Trophoblast cell (in vitro differentiated cells and primary cell): ENCODE measurements at regions not wholly inside any gene's neighbourhood (a gene's known extent, or its start where the extent isn't known, plus 50 kb on each side); places are given as distances from the start of the nearest gene placed in this dataset.
A peak's percentile ranks its signal among the peaks of the same experiment; 100 is the strongest.

Experiments used
- DNase-seq, 2 donors: peaks; one replicate each; pipeline ENCODE4 v3.0.0-alpha.2; 2016
- H2AFZ ChIP-seq: 2 replicates; pipeline ENCODE4 v1.6.1; 2013; ENCODE audit warnings: low read length, moderate library complexity, mild to moderate bottlenecking; ENCODE audit not compliant: insufficient read depth, poor library complexity
- H2AK5ac ChIP-seq: 2 replicates; pipeline ENCODE4 v1.6.1; 2013; ENCODE audit warnings: mild to moderate bottlenecking, low read length
- H2BK120ac ChIP-seq: 2 replicates; pipeline ENCODE4 v1.6.1; 2013; ENCODE audit warnings: low read length, mild to moderate bottlenecking, moderate library complexity; ENCODE audit not compliant: insufficient read depth, poor library complexity
- H2BK12ac ChIP-seq: 2 replicates; pipeline ENCODE4 v1.6.1; 2013; ENCODE audit warnings: mild to moderate bottlenecking, low read length, moderate library complexity
- H2BK5ac ChIP-seq: 2 replicates; pipeline ENCODE4 v1.6.1; 2013; ENCODE audit warnings: low read length, low read depth, moderate library complexity, mild to moderate bottlenecking; ENCODE audit not compliant: poor library complexity
- H3K14ac ChIP-seq: 2 replicates; pipeline ENCODE4 v1.6.1; 2013; ENCODE audit warnings: mild to moderate bottlenecking, low read length
- H3K18ac ChIP-seq: 2 replicates; pipeline ENCODE4 v1.6.1; 2013; ENCODE audit warnings: mild to moderate bottlenecking, low read length
- H3K23ac ChIP-seq: 2 replicates; pipeline ENCODE4 v1.6.1; 2013; ENCODE audit warnings: low read length
- H3K27ac ChIP-seq: 2 replicates; pipeline ENCODE4 v1.5.1; 2013; ENCODE audit warnings: low read depth, mild to moderate bottlenecking, inconsistent platforms, low read length, moderate library complexity
- H3K27me3 ChIP-seq: 2 replicates; pipeline ENCODE4 v1.6.1; 2013; ENCODE audit warnings: inconsistent platforms, mild to moderate bottlenecking, low read length, moderate library complexity; ENCODE audit not compliant: insufficient read depth
- H3K36me3 ChIP-seq, 2 experiments: 1 replicate in 1 of 2; 2 replicates in 1 of 2; pipeline ENCODE4 v1.6.1; 2013; ENCODE audit warnings: low read length in 2 of 2, mild to moderate bottlenecking in 2 of 2, moderate library complexity in 1 of 2; ENCODE audit not compliant: insufficient read depth in 2 of 2, control insufficient read depth in 1 of 2
- H3K4ac ChIP-seq: 2 replicates; pipeline ENCODE4 v1.6.1; 2013; ENCODE audit warnings: low read depth, mild to moderate bottlenecking, low read length, moderate library complexity
- H3K4me1 ChIP-seq, 2 experiments: 1 replicate in 1 of 2; 2 replicates in 1 of 2; pipeline ENCODE4 v1.6.1; 2013; ENCODE audit warnings: low read length in 2 of 2, mild to moderate bottlenecking in 2 of 2, moderate library complexity in 1 of 2; ENCODE audit not compliant: insufficient read depth in 2 of 2, control insufficient read depth in 1 of 2
- H3K4me2 ChIP-seq: 2 replicates; pipeline ENCODE4 v1.6.1; 2013; ENCODE audit warnings: inconsistent platforms, mild to moderate bottlenecking, low read length, moderate library complexity
- H3K4me3 ChIP-seq: 2 replicates; pipeline ENCODE4 v1.5.1; 2013; ENCODE audit warnings: mild to moderate bottlenecking, low read depth, low read length, inconsistent platforms
- H3K79me1 ChIP-seq: one replicate; pipeline ENCODE4 v1.6.1; 2013; ENCODE audit warnings: low read length
- H3K79me2 ChIP-seq: 2 replicates; pipeline ENCODE4 v1.6.1; 2013; ENCODE audit warnings: low read length, mild to moderate bottlenecking; ENCODE audit not compliant: control insufficient read depth, insufficient read depth, poor library complexity
- H3K9ac ChIP-seq: 2 replicates; pipeline ENCODE4 v1.6.1; 2013; ENCODE audit warnings: mild to moderate bottlenecking, low read length
- H3K9me3 ChIP-seq: 2 replicates; pipeline ENCODE4 v1.6.1; 2013; ENCODE audit warnings: low read depth, mild to moderate bottlenecking, control low read depth, inconsistent platforms, low read length; ENCODE audit not compliant: insufficient read depth
- H4K12ac ChIP-seq: 2 replicates; pipeline ENCODE4 v1.6.1; 2013; ENCODE audit warnings: low read depth, mild to moderate bottlenecking, low read length, moderate library complexity
- H4K8ac ChIP-seq: 2 replicates; pipeline ENCODE4 v1.6.1; 2013; ENCODE audit warnings: low read depth, mild to moderate bottlenecking, low read length, moderate library complexity
- H4K91ac ChIP-seq: one replicate; pipeline ENCODE4 v1.6.1; 2013; ENCODE audit warnings: low read depth, mild to moderate bottlenecking, low read length, moderate library complexity
- WGBS: extraction: QIAGEN DNeasy Blood & Tissue Kit; methylation state at CpG from one replicate; pipeline ENCODE4 v1.1.7; 2013; ENCODE audit warnings: missing lambda C conversion rate; ENCODE audit not compliant: insufficient read length, insufficient coverage; ENCODE audit errors: extremely low coverage; 5-methylcytosine and 5-hydroxymethylcytosine counted together

GRCh38 chr16:86325895-86326294 lies 184.4 kb upstream of the FOXF1 start:
- Histone ChIP-seq H2BK12ac (no peak overlapping the region), H3K79me2 (no peaks in the 10 kb centered on the region), H3K4me2 (no peak overlapping the region), H3K36me3 (no peaks in the 10 kb centered on the region), H2AK5ac (no peak overlapping the region), H3K23ac (no peak overlapping the region), H3K4ac (no peak overlapping the region), H2AFZ (no peak overlapping the region), H3K27me3 (no peaks in the 10 kb centered on the region), H4K91ac (no peak overlapping the region), H2BK5ac (no peak overlapping the region), H3K14ac (no peak overlapping the region), H3K4me3 (no peak overlapping the region), H4K12ac (no peak overlapping the region), H3K79me1 (no peaks in the 10 kb centered on the region), H3K27ac (no peak overlapping the region), H3K9ac (no peak overlapping the region), H3K4me1 (peaks cover 0 to 2% of the 10 kb centered on the region in 2 experiments), H3K9me3 (peaks cover 6% of the 10 kb centered on the region), H2BK120ac (no peak overlapping the region), H4K8ac (no peak overlapping the region), H3K18ac (no peak overlapping the region)
- WGBS: no CpG with 5 or more reads among the region's 6 CpGs
- DNase-seq: no peak

GRCh38 chr16:86327321-86327720 lies 183.0 kb upstream of the FOXF1 start:
- Histone ChIP-seq H2AFZ (no peak overlapping the region), H4K12ac (no peak overlapping the region), H3K9ac (no peak overlapping the region), H3K14ac (no peak overlapping the region), H3K4ac (no peak overlapping the region), H3K36me3 (no peaks in the 10 kb centered on the region), H4K91ac (no peak overlapping the region), H3K4me3 (peak overlapping the region; percentile 25), H3K18ac (no peak overlapping the region), H2BK5ac (no peak overlapping the region), H3K79me1 (no peaks in the 10 kb centered on the region), H2BK120ac (no peak overlapping the region), H2AK5ac (no peak overlapping the region), H2BK12ac (no peak overlapping the region), H3K79me2 (no peaks in the 10 kb centered on the region), H3K4me1 (peaks cover 0 to 2% of the 10 kb centered on the region in 2 experiments), H3K4me2 (no peak overlapping the region), H3K9me3 (peaks cover 9% of the 10 kb centered on the region), H4K8ac (no peak overlapping the region), H3K27me3 (no peaks in the 10 kb centered on the region), H3K23ac (no peak overlapping the region), H3K27ac (no peak overlapping the region)
- no peak for DNase-seq
- no CpG with 5 or more reads among the region's 10 CpGs for WGBS

- Histone ChIP-seq H2AFZ (no peak overlapping the region), H2BK5ac (no peak overlapping the region), H3K4me2 (no peak overlapping the region), H2BK12ac (no peak overlapping the region), H4K8ac (no peak overlapping the region), H3K27me3 (no peaks in the 10 kb centered on the region), H3K36me3 (no peaks in the 10 kb centered on the region), H3K4me1 (peaks cover 0 to 2% of the 10 kb centered on the region in 2 experiments), H3K79me1 (no peaks in the 10 kb centered on the region), H3K79me2 (no peaks in the 10 kb centered on the region), H3K18ac (no peak overlapping the region), H3K4me3 (no peak overlapping the region), H2AK5ac (no peak overlapping the region), H3K4ac (no peak overlapping the region), H3K14ac (no peak overlapping the region), H2BK120ac (no peak overlapping the region), H3K9me3 (peaks cover 2% of the 10 kb centered on the region), H3K9ac (no peak overlapping the region), H4K12ac (no peak overlapping the region), H4K91ac (no peak overlapping the region), H3K27ac (no peak overlapping the region), H3K23ac (no peak overlapping the region)
- no CpG with 5 or more reads among the region's 14 CpGs for WGBS
- no peak for DNase-seq
Observed at GRCh38 chr16:86330906-86331305, 179.4 kb upstream of the FOXF1 start.

GRCh38 chr16:86334079-86334635 lies 176.2 kb upstream of the FOXF1 start:
- H3K14ac ChIP-seq: no peak overlapping the region
- WGBS: no CpG with 5 or more reads among the region's 7 CpGs
- H3K4ac ChIP-seq: no peak overlapping the region

More at GRCh38 chr16:86334079-86334635, 176.2 kb upstream of the FOXF1 start:
- H2BK120ac ChIP-seq: no peak overlapping the region
- no peak overlapping the region for H2BK5ac ChIP-seq
- no peak overlapping the region for H3K27ac ChIP-seq
- no peaks in the 10 kb centered on the region for H3K36me3 ChIP-seq
- no peak for DNase-seq
- no peak overlapping the region for H4K8ac ChIP-seq
- H3K4me3 ChIP-seq: no peak overlapping the region
- H3K27me3 ChIP-seq: no peaks in the 10 kb centered on the region
- H2AFZ ChIP-seq: no peak overlapping the region
- H2BK12ac ChIP-seq: no peak overlapping the region
- no peak overlapping the region for H2AK5ac ChIP-seq
- H3K79me2 ChIP-seq: no peaks in the 10 kb centered on the region
- no peak overlapping the region for H3K23ac ChIP-seq
- H3K18ac ChIP-seq: no peak overlapping the region
- no peak overlapping the region for H3K4me2 ChIP-seq
- no peak overlapping the region for H4K12ac ChIP-seq
- H3K4me1 ChIP-seq: no peaks in the 10 kb centered on the region
- no peaks in the 10 kb centered on the region for H3K79me1 ChIP-seq
- H3K9me3 ChIP-seq: peaks cover 6% of the 10 kb centered on the region
- H4K91ac ChIP-seq: no peak overlapping the region
- H3K9ac ChIP-seq: no peak overlapping the region
